ENCODE measurements at regions not wholly inside any gene's neighbourhood (a gene's known extent, or its start where the extent isn't known, plus 50 kb on each side); places are given as distances from the start of the nearest gene placed in this dataset.

GRCh38 chr11:130999992-131000770 lies 83.9 kb upstream of the SNX19 start:
- TF ChIP-seq CTCF (IDR thresholded peaks at IDR 0.05) = no peak
- H3K9me3 ChIP-seq = no peaks in the 10 kb centered on the region
- 48 to 59% methylated on average over 3 of the region's 3 CpGs for WGBS, 2 donors
- no peak overlapping the region for H3K4me3 ChIP-seq
- DNase-seq (no peak), ATAC-seq (no peak)
- no peaks in the 10 kb centered on the region for H3K4me1 ChIP-seq
- intact Hi-C loops (cut with DNase I) = no loop called here
- H3K27ac ChIP-seq = no peak overlapping the region
- no peaks in the 10 kb centered on the region for H3K36me3 ChIP-seq
- no peaks in the 10 kb centered on the region for H3K27me3 ChIP-seq

GRCh38 chr11:131002145-131002544 lies 85.9 kb upstream of the SNX19 start:
- Histone ChIP-seq H3K36me3 (no peaks in the 10 kb centered on the region), H3K4me1 (no peaks in the 10 kb centered on the region), H3K27ac (no peak overlapping the region), H3K4me3 (no peak overlapping the region), H3K27me3 (no peaks in the 10 kb centered on the region), H3K9me3 (no peaks in the 10 kb centered on the region)
- intact Hi-C loops (cut with DNase I) = no loop called here
- no peak for DNase-seq
- ATAC-seq = no peak
- 82 to 86% methylated on average over 6 of the region's 6 CpGs for WGBS, 2 donors
- TF ChIP-seq CTCF (IDR thresholded peaks at IDR 0.05) = no peak

GRCh38 chr11:131005829-131006228 lies 89.5 kb upstream of the SNX19 start:
- no peak for TF ChIP-seq CTCF (IDR thresholded peaks at IDR 0.05)
- no peak for ATAC-seq
- H3K9me3 ChIP-seq = peaks cover 0 to 10% (median 0%) of the 10 kb centered on the region in 11 donors
- no peaks in the 10 kb centered on the region for H3K36me3 ChIP-seq
- no peak for DNase-seq
- H3K4me1 ChIP-seq = no peaks in the 10 kb centered on the region
- intact Hi-C loops (cut with DNase I) = no loop called here
- WGBS, 2 donors = 96 to 99% methylated on average over 3 of the region's 3 CpGs
- H3K27ac ChIP-seq = no peak overlapping the region
- peaks cover 0 to 5% (median 0%) of the 10 kb centered on the region in 7 donors for H3K27me3 ChIP-seq
- H3K4me3 ChIP-seq = no peak overlapping the region

- no peaks in the 10 kb centered on the region for H3K36me3 ChIP-seq
- 59 to 68% methylated on average over 1 of the region's 1 CpG for whole genome bisulfite sequencing, 2 donors
- peak in 4 of 9 donors; percentile 12 to 38 (median 24) for TF ChIP-seq CTCF (IDR thresholded peaks at IDR 0.05)
- DNase-seq (no peak), ATAC-seq (peak in 1 of 8 donors; percentile 56)
- no peaks in the 10 kb centered on the region for H3K27me3 ChIP-seq
- H3K27ac ChIP-seq = no peak overlapping the region
- peaks cover 0 to 4% (median 0%) of the 10 kb centered on the region in 9 donors for H3K4me1 ChIP-seq
- H3K9me3 ChIP-seq = no peaks in the 10 kb centered on the region
- intact Hi-C loops (cut with DNase I) = no loop called here
- H3K4me3 ChIP-seq = no peak overlapping the region
Observed at GRCh38 chr11:131025020-131025419, 108.7 kb upstream of the SNX19 start.

All from heart right ventricle (tissue), 16 donors.